HEK293 (cell line): ENCODE measurements at regions not wholly inside any gene's neighbourhood (a gene's known extent, or its start where the extent isn't known, plus 50 kb on each side); places are given as distances from the start of the nearest gene placed in this dataset.

Experiments
- CTCF ChIA-PET: fragments of 350-600 bp; formaldehyde crosslinking; extraction: SDS; loops from one replicate; lab custom pipeline; 2021; ENCODE audit warnings: antibody characterized with exemption; lab: Yijun Ruan, JAX
- POLR2A ChIA-PET: fragments of 300-600 bp; formaldehyde crosslinking; extraction: SDS; loops from one replicate; lab custom pipeline; 2020; ENCODE audit warnings: antibody characterized with exemption, inconsistent platforms; lab: Yijun Ruan, JAX
- H3K27ac ChIP-seq: fragments of 200-500 bp; sonication (Bioruptor generic); 2 replicates; pipeline ENCODE4 v1.5.1; 2014; ENCODE audit warnings: low read depth, low read length, control low read depth, inconsistent platforms; ENCODE audit errors: extremely low read depth
- H3K36me3 ChIP-seq, 2 experiments: fragments of 200-500 bp in 1 of 2; sonication (Bioruptor generic) in 1 of 2; 1 replicate in 1 of 2; 2 replicates in 1 of 2; pipeline ENCODE4 v1.5.1; 2014 to 2017; ENCODE audit warnings: inconsistent platforms in 2 of 2, low read length in 2 of 2; ENCODE audit not compliant: control insufficient read depth in 2 of 2, insufficient read depth in 1 of 2
- H3K4me1 ChIP-seq: fragments of 200-500 bp; sonication (Bioruptor generic); 2 replicates; pipeline ENCODE4 v1.5.1; 2014; ENCODE audit warnings: mild to moderate bottlenecking, low read length, inconsistent platforms; ENCODE audit not compliant: control insufficient read depth, insufficient read depth
- H3K4me3 ChIP-seq: 2 replicates; pipeline ENCODE4 v1.5.1; 2011; ENCODE audit warnings: low read depth, mild to moderate bottlenecking, control low read depth, low read length, moderate library complexity
- H3K9me3 ChIP-seq: fragments of 200-500 bp; sonication (Bioruptor generic); 2 replicates; pipeline ENCODE4 v1.5.1; 2014; ENCODE audit warnings: low read depth, low read length, inconsistent platforms; ENCODE audit not compliant: control insufficient read depth, insufficient read depth
- GLIS2 ChIP-seq: fragments of 450-650 bp; formaldehyde crosslinking; IDR thresholded peaks from 2 replicates; pipeline ENCODE4 v1.5.1; 2016; ENCODE audit warnings: missing biosample characterization, missing genetic modification characterization
- PATZ1 ChIP-seq: fragments of 450-650 bp; formaldehyde crosslinking; IDR thresholded peaks from 2 replicates; pipeline ENCODE4 v1.5.1; 2016; ENCODE audit warnings: missing biosample characterization, missing genetic modification characterization
- PBX3 ChIP-seq: sonication (generic); formaldehyde crosslinking; IDR thresholded peaks from 2 replicates; pipeline ENCODE4 v1.8.1; 2022; ENCODE audit warnings: mild to moderate bottlenecking, moderate library complexity, missing genetic modification reagents
- ZBTB44 ChIP-seq: fragments of 450-650 bp; IDR thresholded peaks from 2 replicates; pipeline ENCODE4 v1.5.1; 2018; ENCODE audit warnings: missing biosample characterization, mild to moderate bottlenecking, missing genetic modification characterization
- ZFP37 ChIP-seq: fragments of 450-650 bp; formaldehyde crosslinking; IDR thresholded peaks from 2 replicates; pipeline ENCODE4 v1.5.1; 2016; ENCODE audit warnings: missing biosample characterization, missing genetic modification characterization
- ZNF112 ChIP-seq: fragments of 450-650 bp; formaldehyde crosslinking; IDR thresholded peaks from 2 replicates; pipeline ENCODE4 v1.5.0; 2017; ENCODE audit warnings: missing biosample characterization, missing genetic modification characterization
- ZNF114 ChIP-seq: fragments of 450-650 bp; formaldehyde crosslinking; IDR thresholded peaks from 2 replicates; pipeline ENCODE4 v1.5.0; 2017; ENCODE audit warnings: missing biosample characterization, missing genetic modification characterization
- ZNF133 ChIP-seq: fragments of 450-650 bp; formaldehyde crosslinking; IDR thresholded peaks from 2 replicates; pipeline ENCODE4 v1.5.1; 2016; ENCODE audit warnings: missing biosample characterization, missing genetic modification characterization
- ZNF146 ChIP-seq: fragments of 450-650 bp; formaldehyde crosslinking; IDR thresholded peaks from 2 replicates; pipeline ENCODE4 v1.5.1; 2016; ENCODE audit warnings: missing biosample characterization, missing genetic modification characterization
- ZNF18 ChIP-seq: fragments of 450-650 bp; formaldehyde crosslinking; IDR thresholded peaks from 2 replicates; pipeline ENCODE4 v1.5.1; 2016; ENCODE audit warnings: missing biosample characterization, missing genetic modification characterization
- ZNF501 ChIP-seq: fragments of 450-650 bp; formaldehyde crosslinking; IDR thresholded peaks from 2 replicates; pipeline ENCODE4 v1.5.1; 2016; ENCODE audit warnings: missing biosample characterization, missing genetic modification characterization
- ZNF510 ChIP-seq: fragments of 450-650 bp; formaldehyde crosslinking; IDR thresholded peaks from 2 replicates; pipeline ENCODE4 v1.5.1; 2018; ENCODE audit warnings: mild to moderate bottlenecking, missing genetic modification characterization, missing biosample characterization; ENCODE audit not compliant: insufficient replicate concordance
- ZNF585B ChIP-seq: fragments of 450-650 bp; formaldehyde crosslinking; IDR thresholded peaks from 2 replicates; pipeline ENCODE4 v1.5.1; 2016; ENCODE audit warnings: missing biosample characterization, missing genetic modification characterization
- ZSCAN16 ChIP-seq: fragments of 450-650 bp; formaldehyde crosslinking; IDR thresholded peaks from 2 replicates; pipeline ENCODE4 v1.5.1; 2016; ENCODE audit warnings: missing biosample characterization, missing genetic modification characterization
- ZXDB ChIP-seq: fragments of 450-650 bp; formaldehyde crosslinking; IDR thresholded peaks from 2 replicates; pipeline ENCODE4 v1.5.1; 2016; ENCODE audit warnings: missing biosample characterization, missing genetic modification characterization
- TF ChIP-seq, protein P1 (sequence below): fragments of 450-650 bp; formaldehyde crosslinking; IDR thresholded peaks from 2 replicates; pipeline ENCODE4 v1.5.1; 2017; ENCODE audit warnings: missing biosample characterization, missing genetic modification characterization
- TF ChIP-seq, protein P2 (sequence below): IDR thresholded peaks from 2 replicates; pipeline ENCODE4 v1.6.1; 2011; ENCODE audit warnings: mild to moderate bottlenecking, low read depth, low read length, borderline replicate concordance
- TF ChIP-seq, protein P3 (sequence below): fragments of 450-650 bp; formaldehyde crosslinking; IDR thresholded peaks from 2 replicates; pipeline ENCODE4 v1.5.1; 2016; ENCODE audit warnings: missing biosample characterization, missing genetic modification characterization

DNA sequence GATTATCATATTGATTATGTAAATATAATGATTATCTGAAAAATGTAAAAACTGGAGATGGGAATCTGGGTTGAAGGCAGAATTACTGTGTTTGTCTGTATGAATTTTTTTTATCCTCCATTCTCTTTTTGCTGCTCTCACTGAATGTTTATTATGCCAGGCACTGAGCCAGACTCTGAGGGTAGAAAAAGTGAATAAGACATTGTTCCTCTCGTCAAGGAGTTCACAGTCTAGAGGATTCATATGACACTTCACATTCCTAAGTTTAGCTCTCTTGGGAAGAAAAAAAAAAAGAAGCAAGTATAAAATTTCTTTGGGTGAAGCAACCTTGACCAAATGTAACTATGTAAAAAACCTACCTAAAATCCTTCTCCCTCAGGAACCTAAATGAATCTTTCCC lies 120.9 kb upstream of the LMO3 start (continued):
- no peak for TF ChIP-seq PATZ1

DNA sequence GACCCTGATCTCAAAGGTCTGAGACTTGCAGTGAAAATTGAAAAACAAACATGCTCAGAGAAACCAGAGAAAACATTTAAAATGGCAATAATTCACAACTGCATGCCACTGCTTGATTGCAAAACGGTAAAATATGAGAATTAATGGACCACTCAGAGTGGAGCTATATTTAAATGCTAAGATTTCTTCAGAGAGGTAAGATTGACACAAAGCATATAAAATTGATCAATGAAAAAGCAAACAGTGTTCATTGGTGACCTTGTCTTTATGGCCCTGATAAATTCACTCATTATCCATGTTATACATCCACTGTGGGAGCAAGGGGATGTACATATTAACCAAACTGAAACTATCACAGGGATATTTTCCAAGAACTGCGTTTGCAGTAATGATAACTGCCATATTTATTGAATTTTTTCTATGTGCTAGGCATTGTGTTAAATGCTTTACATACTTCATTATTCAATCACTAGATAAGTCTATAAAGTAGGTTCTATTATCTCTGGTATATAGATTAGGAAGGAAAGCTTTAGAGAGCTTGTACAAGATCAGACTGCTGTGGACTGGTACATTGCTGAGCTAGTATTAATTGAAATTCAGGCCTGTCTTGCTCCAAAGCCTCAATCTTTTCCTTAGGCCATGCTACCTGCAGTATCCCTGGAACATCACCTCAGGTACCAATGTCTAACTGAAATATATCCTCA lies 113.9 kb upstream of the LMO3 start:
- Histone ChIP-seq H3K36me3 (no peaks in the 10 kb centered on the region), H3K9me3 (no peaks in the 10 kb centered on the region), H3K4me1 (no peaks in the 10 kb centered on the region), H3K27ac (no peak overlapping the region), H3K4me3 (no peak overlapping the region)
- ChIA-PET POLR2A (no interaction called here), CTCF (no interaction called here)
- no peak for TF ChIP-seq ZNF114 (tag by site-specific recombination)
- TF ChIP-seq ZNF585B (tag by site-specific recombination), result no peak
- TF ChIP-seq, protein P1, sequence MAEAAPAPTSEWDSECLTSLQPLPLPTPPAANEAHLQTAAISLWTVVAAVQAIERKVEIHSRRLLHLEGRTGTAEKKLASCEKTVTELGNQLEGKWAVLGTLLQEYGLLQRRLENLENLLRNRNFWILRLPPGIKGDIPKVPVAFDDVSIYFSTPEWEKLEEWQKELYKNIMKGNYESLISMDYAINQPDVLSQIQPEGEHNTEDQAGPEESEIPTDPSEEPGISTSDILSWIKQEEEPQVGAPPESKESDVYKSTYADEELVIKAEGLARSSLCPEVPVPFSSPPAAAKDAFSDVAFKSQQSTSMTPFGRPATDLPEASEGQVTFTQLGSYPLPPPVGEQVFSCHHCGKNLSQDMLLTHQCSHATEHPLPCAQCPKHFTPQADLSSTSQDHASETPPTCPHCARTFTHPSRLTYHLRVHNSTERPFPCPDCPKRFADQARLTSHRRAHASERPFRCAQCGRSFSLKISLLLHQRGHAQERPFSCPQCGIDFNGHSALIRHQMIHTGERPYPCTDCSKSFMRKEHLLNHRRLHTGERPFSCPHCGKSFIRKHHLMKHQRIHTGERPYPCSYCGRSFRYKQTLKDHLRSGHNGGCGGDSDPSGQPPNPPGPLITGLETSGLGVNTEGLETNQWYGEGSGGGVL, result no peak
- no peak for TF ChIP-seq ZNF112 (tag by site-specific recombination)
- no peak for TF ChIP-seq ZNF510 (tag by site-specific recombination)
- TF ChIP-seq ZNF133 (tag by site-specific recombination), result no peak
- TF ChIP-seq ZNF18 (tag by site-specific recombination), result no peak
- no peak for TF ChIP-seq ZBTB44 (tag by site-specific recombination)
- no peak for TF ChIP-seq ZSCAN16 (tag by site-specific recombination)
- no peak for TF ChIP-seq GLIS2 (tag by site-specific recombination)
- TF ChIP-seq, protein P2, sequence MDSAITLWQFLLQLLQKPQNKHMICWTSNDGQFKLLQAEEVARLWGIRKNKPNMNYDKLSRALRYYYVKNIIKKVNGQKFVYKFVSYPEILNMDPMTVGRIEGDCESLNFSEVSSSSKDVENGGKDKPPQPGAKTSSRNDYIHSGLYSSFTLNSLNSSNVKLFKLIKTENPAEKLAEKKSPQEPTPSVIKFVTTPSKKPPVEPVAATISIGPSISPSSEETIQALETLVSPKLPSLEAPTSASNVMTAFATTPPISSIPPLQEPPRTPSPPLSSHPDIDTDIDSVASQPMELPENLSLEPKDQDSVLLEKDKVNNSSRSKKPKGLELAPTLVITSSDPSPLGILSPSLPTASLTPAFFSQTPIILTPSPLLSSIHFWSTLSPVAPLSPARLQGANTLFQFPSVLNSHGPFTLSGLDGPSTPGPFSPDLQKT, result no peak

DNA sequence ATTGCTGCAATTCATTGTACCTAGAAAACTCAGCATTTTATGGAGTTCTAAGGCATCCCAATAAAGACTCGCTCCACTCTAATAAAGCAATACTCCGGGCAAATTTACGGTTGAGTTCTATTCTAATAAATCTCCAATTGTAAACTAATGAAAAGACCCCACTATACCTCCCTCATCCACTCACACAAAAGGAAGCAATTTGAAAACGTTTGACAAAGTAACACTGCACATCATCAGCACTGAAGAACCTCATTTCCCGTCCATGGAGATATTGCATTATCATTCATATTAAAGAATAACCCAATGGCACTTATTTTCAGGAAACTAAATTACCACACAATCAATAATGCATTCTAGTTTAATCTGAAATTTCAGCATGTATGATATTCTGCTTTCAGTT lies 111.0 kb upstream of the LMO3 start:
- CTCF ChIA-PET, result no interaction called here
- H3K27ac ChIP-seq, result no peak overlapping the region
- H3K4me3 ChIP-seq, result no peak overlapping the region
- POLR2A ChIA-PET, result no interaction called here
- no peaks in the 10 kb centered on the region for H3K9me3 ChIP-seq
- no peaks in the 10 kb centered on the region for H3K4me1 ChIP-seq
- H3K36me3 ChIP-seq, result no peaks in the 10 kb centered on the region
- no peak for TF ChIP-seq ZFP37 (tag by site-specific recombination)
- TF ChIP-seq ZNF146, result no peak
- TF ChIP-seq ZXDB (tag by site-specific recombination), result no peak
- TF ChIP-seq, protein P3, sequence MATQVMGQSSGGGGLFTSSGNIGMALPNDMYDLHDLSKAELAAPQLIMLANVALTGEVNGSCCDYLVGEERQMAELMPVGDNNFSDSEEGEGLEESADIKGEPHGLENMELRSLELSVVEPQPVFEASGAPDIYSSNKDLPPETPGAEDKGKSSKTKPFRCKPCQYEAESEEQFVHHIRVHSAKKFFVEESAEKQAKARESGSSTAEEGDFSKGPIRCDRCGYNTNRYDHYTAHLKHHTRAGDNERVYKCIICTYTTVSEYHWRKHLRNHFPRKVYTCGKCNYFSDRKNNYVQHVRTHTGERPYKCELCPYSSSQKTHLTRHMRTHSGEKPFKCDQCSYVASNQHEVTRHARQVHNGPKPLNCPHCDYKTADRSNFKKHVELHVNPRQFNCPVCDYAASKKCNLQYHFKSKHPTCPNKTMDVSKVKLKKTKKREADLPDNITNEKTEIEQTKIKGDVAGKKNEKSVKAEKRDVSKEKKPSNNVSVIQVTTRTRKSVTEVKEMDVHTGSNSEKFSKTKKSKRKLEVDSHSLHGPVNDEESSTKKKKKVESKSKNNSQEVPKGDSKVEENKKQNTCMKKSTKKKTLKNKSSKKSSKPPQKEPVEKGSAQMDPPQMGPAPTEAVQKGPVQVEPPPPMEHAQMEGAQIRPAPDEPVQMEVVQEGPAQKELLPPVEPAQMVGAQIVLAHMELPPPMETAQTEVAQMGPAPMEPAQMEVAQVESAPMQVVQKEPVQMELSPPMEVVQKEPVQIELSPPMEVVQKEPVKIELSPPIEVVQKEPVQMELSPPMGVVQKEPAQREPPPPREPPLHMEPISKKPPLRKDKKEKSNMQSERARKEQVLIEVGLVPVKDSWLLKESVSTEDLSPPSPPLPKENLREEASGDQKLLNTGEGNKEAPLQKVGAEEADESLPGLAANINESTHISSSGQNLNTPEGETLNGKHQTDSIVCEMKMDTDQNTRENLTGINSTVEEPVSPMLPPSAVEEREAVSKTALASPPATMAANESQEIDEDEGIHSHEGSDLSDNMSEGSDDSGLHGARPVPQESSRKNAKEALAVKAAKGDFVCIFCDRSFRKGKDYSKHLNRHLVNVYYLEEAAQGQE, result no peak
- no peak for TF ChIP-seq ZNF501 (tag by site-specific recombination)
- TF ChIP-seq, protein P2, result no peak
- TF ChIP-seq PBX3 (CRISPR knock-in tag), result no peak
